OCI-LY1 (cell line): ENCODE measurements at regions not wholly inside any gene's neighbourhood (a gene's known extent, or its start where the extent isn't known, plus 50 kb on each side); places are given as distances from the start of the nearest gene placed in this dataset.

Source experiments
- H2AFZ ChIP-seq: fragments of 200-600 bp; sonication (generic), shearing (Covaris generic); 2 replicates; pipeline ENCODE4 v1.6.0; 2014; ENCODE audit warnings: antibody characterized with exemption, mild to moderate bottlenecking, low read length
- H3F3A ChIP-seq: fragments of 200-600 bp; sonication (generic), shearing (Covaris generic); 2 replicates; pipeline ENCODE4 v1.6.0; 2014; ENCODE audit warnings: mild to moderate bottlenecking, antibody characterized with exemption, low read length, moderate library complexity; ENCODE audit not compliant: insufficient read depth
- H3K27ac ChIP-seq: fragments of 200-600 bp; sonication (generic); 2 replicates; pipeline ENCODE4 v1.5.1; 2014; ENCODE audit warnings: low read length, mixed run types, mild to moderate bottlenecking, low read depth; ENCODE audit not compliant: poor library complexity, severe bottlenecking
- H3K27me3 ChIP-seq: fragments of 200-600 bp; sonication (generic); 2 replicates; pipeline ENCODE4 v1.6.0; 2014; ENCODE audit warnings: antibody characterized with exemption, mild to moderate bottlenecking, low read length, moderate library complexity; ENCODE audit not compliant: insufficient read depth
- H3K36me3 ChIP-seq: fragments of 200-600 bp; sonication (generic); 2 replicates; pipeline ENCODE4 v1.6.1; 2014; ENCODE audit warnings: mild to moderate bottlenecking, antibody characterized with exemption, low read length, moderate library complexity, mixed read lengths; ENCODE audit not compliant: insufficient read depth
- H3K4me1 ChIP-seq: fragments of 200-600 bp; sonication (generic); 2 replicates; pipeline ENCODE4 v1.5.1; 2014; ENCODE audit warnings: mild to moderate bottlenecking, low read length, moderate library complexity; ENCODE audit not compliant: insufficient read depth, severe bottlenecking
- H3K4me2 ChIP-seq: fragments of 200-600 bp; sonication (generic), shearing (Covaris generic); 2 replicates; pipeline ENCODE4 v1.6.1; 2014; ENCODE audit warnings: low read length
- H3K4me3 ChIP-seq: fragments of 200-600 bp; sonication (generic); 2 replicates; pipeline ENCODE4 v1.5.1; 2014; ENCODE audit warnings: low read length, low read depth, mild to moderate bottlenecking, mixed read lengths; ENCODE audit not compliant: poor library complexity, severe bottlenecking
- H3K79me2 ChIP-seq: fragments of 200-600 bp; shearing (Covaris generic); 2 replicates; pipeline ENCODE4 v1.6.1; 2016; ENCODE audit warnings: mixed run types, low read length, mixed read lengths; ENCODE audit not compliant: insufficient read depth
- H3K9ac ChIP-seq: fragments of 200-600 bp; sonication (generic), shearing (Covaris generic); 2 replicates; pipeline ENCODE4 v1.6.1; 2014; ENCODE audit warnings: mild to moderate bottlenecking, low read length, mixed read lengths
- H3K9me2 ChIP-seq: fragments of 200-600 bp; sonication (generic), shearing (Covaris generic); 2 replicates; pipeline ENCODE4 v1.6.1; 2014; ENCODE audit warnings: low read depth, mild to moderate bottlenecking, low read length, mixed read lengths
- H3K9me3 ChIP-seq: fragments of 200-600 bp; shearing (Covaris generic); 2 replicates; pipeline ENCODE4 v1.6.1; 2014; ENCODE audit warnings: low read length, mixed read lengths
- H4K20me1 ChIP-seq: fragments of 200-600 bp; sonication (generic), shearing (Covaris generic); 2 replicates; pipeline ENCODE4 v1.6.0; 2016; ENCODE audit warnings: mild to moderate bottlenecking, low read length; ENCODE audit not compliant: insufficient read depth
- EZH2 ChIP-seq: fragments of 200-600 bp; sonication (generic), shearing (Covaris generic); IDR thresholded peaks from 2 replicates; pipeline ENCODE4 v1.8.0; 2017; ENCODE audit warnings: borderline replicate concordance, mixed run types, mild to moderate bottlenecking, antibody characterized with exemption, low read length, moderate library complexity, mixed read lengths
- TF ChIP-seq, protein P1 (sequence below): fragments of 200-600 bp; sonication (generic), shearing (Covaris generic); IDR thresholded peaks from 2 replicates; pipeline ENCODE4 v1.5.1; 2017; ENCODE audit warnings: mild to moderate bottlenecking, antibody characterized with exemption, low read length, moderate library complexity, mixed read lengths

DNA sequence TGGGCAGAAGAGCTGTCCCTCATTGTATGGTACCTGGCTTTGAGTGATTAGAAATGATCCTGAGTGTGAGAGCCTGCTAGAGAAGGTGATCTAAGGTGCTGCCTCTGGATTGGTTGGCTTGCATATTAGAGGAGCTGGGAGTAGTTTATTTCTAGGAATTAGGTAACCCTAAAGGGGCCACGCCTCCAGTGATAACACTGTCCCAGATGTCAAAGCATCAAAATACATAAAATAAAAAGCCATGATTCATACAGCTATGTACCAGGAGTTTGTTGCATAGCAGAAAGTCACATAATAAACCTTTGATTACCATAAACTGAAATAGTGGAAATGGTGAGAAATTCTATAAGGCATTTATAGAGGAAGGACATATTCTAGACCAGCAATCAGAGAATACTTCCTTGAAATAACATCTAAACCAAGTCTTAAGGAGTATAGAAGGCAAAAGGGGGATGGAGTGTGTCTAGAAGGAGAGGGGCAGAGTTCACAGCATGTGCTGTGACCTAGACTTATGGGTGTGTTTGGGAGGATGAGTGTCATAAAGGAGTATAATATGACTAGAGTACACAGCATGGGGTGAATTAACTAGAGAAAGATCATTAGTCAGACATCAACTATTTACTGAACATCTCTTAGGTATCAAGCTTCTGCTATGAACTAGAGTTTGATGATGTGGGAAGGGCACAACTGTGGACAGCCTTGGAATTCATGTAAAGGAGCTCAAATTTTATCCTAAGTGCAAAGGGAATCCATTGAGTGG is 686.4 kb downstream of the GALC start:
- Histone ChIP-seq H3K4me1 (no peaks in the 10 kb centered on the region), H2AFZ (no peak overlapping the region), H3K4me3 (no peak overlapping the region), H3K27me3 (no peaks in the 10 kb centered on the region), H3K9ac (no peak overlapping the region), H3K4me2 (no peak overlapping the region), H3K9me3 (no peaks in the 10 kb centered on the region), H3K27ac (no peak overlapping the region), H3K36me3 (no peaks in the 10 kb centered on the region), H3K9me2 (no peaks in the 10 kb centered on the region), H3K79me2 (no peaks in the 10 kb centered on the region), H3F3A (no peaks in the 10 kb centered on the region), H4K20me1 (no peaks in the 10 kb centered on the region)
- TF ChIP-seq, protein P1, sequence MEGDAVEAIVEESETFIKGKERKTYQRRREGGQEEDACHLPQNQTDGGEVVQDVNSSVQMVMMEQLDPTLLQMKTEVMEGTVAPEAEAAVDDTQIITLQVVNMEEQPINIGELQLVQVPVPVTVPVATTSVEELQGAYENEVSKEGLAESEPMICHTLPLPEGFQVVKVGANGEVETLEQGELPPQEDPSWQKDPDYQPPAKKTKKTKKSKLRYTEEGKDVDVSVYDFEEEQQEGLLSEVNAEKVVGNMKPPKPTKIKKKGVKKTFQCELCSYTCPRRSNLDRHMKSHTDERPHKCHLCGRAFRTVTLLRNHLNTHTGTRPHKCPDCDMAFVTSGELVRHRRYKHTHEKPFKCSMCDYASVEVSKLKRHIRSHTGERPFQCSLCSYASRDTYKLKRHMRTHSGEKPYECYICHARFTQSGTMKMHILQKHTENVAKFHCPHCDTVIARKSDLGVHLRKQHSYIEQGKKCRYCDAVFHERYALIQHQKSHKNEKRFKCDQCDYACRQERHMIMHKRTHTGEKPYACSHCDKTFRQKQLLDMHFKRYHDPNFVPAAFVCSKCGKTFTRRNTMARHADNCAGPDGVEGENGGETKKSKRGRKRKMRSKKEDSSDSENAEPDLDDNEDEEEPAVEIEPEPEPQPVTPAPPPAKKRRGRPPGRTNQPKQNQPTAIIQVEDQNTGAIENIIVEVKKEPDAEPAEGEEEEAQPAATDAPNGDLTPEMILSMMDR: no peak
- no peak for TF ChIP-seq EZH2

DNA sequence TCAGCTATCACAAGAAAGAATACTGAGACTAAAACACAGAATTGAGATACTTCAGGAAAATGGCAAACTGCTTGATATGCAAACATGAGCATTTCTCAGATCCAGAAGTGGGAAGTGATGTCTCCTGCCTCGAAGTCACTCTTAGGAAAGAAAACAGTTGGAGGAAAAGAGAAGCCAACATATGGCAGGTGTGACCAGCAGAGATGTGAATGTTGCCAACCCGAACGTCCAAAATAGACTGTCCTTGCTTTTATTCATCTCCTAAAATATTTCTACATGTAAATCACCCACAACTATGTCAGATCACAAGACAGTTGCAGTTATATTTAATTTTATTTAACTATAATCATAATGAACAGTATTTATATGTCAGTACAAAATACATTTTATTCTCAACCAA is 687.6 kb downstream of the GALC start:
- no peaks in the 10 kb centered on the region for H3K4me1 ChIP-seq
- no peak overlapping the region for H3K9ac ChIP-seq
- H3K9me2 ChIP-seq: no peaks in the 10 kb centered on the region
- H3K79me2 ChIP-seq: no peaks in the 10 kb centered on the region
- no peak overlapping the region for H3K27ac ChIP-seq
- H3K4me3 ChIP-seq: no peak overlapping the region
- H2AFZ ChIP-seq: no peak overlapping the region
- H3K27me3 ChIP-seq: no peaks in the 10 kb centered on the region
- H3K9me3 ChIP-seq: no peaks in the 10 kb centered on the region
- no peaks in the 10 kb centered on the region for H4K20me1 ChIP-seq
- H3K4me2 ChIP-seq: no peak overlapping the region
- H3K36me3 ChIP-seq: no peaks in the 10 kb centered on the region
- H3F3A ChIP-seq: no peaks in the 10 kb centered on the region
- no peak for TF ChIP-seq EZH2
- TF ChIP-seq, protein P1: no peak

DNA sequence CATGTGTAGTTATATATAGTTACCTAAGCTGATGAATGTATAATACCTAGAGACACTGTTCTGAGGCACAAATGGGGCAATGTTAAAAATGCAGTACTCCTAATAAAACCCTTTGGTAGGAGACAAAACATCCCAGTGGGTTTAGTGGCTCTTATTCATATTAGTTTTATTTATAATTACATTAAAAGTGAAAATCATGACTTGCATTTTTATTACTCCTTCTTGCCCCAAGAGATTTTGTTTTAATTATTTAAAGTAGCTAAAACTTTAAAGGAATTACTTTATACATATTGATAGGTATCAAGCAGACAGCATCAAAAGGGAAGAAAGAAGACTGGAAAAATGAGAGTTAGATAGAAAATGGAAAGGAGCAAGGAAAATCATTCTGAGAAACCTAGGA is 688.6 kb downstream of the GALC start:
- Histone ChIP-seq H2AFZ (no peak overlapping the region), H3K9me2 (no peaks in the 10 kb centered on the region), H3K27me3 (no peaks in the 10 kb centered on the region), H3K27ac (no peak overlapping the region), H3K36me3 (no peaks in the 10 kb centered on the region), H3K9me3 (no peaks in the 10 kb centered on the region), H3F3A (no peaks in the 10 kb centered on the region), H3K4me2 (no peak overlapping the region), H3K79me2 (no peaks in the 10 kb centered on the region), H3K4me3 (no peak overlapping the region), H3K4me1 (no peaks in the 10 kb centered on the region), H4K20me1 (no peaks in the 10 kb centered on the region), H3K9ac (no peak overlapping the region)
- TF ChIP-seq, protein P1: no peak
- no peak for TF ChIP-seq EZH2
